GM21619 (cell line): ENCODE measurements at regions not wholly inside any gene's neighbourhood (a gene's known extent, or its start where the extent isn't known, plus 50 kb on each side); places are given as distances from the start of the nearest gene placed in this dataset.
"Not testable (repeated sequence)": the region's sequence is repeated elsewhere in the genome, so short reads cannot be mapped to it uniquely, and the experiment has no call there.

Source experiments
- ATAC-seq: cut with Tn5 transposase; IDR thresholded peaks from one replicate; pipeline ENCODE4 v1.9.1; 2021; ENCODE audit not compliant: unreplicated experiment

DNA sequence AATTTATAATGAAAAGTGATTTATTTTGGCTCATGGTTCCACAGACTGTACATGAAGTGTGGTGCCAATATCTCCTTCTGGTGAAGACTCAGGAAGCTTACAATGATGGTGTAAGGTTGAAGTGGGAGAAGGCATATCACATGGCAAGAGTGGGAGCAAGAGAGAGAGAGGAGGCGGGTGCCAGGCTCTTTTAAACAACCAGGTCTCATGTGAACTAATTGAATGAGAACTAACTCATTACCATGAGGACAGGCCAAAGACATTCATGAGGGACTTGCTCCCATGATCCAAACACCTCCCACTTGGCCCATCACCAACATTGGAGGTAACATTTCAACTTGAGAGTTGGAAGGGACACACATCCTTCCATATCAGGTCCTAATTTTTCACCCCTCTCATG, 155.2 kb downstream of the SLC38A4 start:
- ATAC-seq: no peak

DNA sequence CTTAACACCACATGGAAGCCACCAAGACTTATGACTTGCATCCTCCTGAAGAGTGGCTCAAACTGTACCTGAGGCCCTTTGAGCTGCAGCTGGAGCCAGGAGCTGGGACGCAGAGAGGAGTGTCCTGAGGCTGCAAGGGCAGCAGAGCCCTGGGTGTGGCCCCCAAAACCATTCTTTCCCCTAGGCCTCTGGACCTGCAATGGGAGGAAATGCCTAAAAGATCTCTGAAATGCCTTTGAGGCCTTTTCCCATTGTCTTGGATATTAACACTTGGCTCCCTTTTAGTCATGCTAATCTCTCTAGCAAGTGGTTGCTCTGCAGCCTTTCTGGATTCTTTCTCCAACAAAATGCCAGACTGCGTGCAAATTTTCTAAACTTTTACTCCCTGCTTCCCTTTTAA, 156.1 kb downstream of the SLC38A4 start:
- no peak for ATAC-seq

DNA sequence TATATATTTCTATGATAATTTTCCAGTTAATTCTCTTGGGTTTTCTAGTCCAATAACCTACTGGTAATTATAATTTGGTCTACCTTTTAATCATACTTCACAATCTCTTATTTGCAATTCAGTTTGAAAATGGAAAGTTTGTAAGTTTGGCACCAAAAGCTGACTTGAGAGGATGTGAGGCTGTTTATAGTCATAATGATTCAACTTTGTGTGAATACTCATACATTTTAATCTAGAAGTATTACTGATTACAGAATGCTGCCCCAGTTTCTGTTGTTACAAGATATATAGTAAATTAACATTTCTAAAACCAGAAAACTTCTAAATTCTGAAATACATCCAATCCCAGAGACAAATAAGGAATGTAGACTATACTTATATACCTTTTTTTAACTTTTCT, 158.2 kb downstream of the SLC38A4 start:
- no peak for ATAC-seq

DNA sequence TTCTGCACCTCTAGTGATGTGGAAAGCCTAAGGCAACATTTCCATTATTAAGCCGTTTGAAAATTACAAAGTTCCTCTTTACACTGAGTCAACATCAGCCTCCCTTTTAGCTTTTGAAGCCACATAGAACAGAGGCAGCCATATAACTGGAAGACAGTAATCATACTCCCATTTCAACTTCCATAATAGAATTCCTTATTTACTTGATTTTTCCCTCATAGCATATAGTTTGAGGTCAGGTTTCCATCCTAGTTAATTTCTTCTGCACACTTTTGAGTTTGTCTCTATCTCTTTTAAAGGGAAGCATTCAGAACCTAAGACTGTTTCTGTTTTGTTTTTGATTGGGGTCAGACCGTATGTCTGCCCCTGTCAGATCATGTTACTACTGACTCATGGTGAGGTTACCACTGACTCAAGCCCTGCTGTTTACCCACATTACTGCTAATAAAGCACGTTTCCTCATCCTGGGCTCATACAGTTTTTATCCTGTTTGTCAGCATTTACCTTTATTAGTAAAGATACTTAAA, 161.0 kb downstream of the SLC38A4 start:
- peak; percentile 65 for ATAC-seq

DNA sequence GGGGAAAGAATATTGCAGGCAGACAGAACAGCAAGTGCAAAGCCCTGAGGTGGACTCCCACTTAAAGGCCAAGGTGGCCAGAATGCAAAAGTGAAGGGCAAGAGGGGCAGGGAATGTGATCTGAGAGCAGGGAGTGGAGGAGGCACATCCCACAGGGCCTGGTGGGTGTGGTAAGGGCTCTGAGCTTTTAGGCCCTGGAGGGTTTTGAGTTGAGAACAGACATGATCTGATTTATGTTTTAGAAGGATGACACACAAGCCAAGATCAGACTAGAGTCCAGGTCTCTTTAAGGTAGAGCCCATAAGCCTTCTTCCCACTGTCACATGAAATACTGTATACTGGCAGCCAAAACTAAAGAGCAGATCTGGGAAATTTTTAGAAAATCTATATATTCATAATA, 162.5 kb downstream of the SLC38A4 start:
- no peak for ATAC-seq

DNA sequence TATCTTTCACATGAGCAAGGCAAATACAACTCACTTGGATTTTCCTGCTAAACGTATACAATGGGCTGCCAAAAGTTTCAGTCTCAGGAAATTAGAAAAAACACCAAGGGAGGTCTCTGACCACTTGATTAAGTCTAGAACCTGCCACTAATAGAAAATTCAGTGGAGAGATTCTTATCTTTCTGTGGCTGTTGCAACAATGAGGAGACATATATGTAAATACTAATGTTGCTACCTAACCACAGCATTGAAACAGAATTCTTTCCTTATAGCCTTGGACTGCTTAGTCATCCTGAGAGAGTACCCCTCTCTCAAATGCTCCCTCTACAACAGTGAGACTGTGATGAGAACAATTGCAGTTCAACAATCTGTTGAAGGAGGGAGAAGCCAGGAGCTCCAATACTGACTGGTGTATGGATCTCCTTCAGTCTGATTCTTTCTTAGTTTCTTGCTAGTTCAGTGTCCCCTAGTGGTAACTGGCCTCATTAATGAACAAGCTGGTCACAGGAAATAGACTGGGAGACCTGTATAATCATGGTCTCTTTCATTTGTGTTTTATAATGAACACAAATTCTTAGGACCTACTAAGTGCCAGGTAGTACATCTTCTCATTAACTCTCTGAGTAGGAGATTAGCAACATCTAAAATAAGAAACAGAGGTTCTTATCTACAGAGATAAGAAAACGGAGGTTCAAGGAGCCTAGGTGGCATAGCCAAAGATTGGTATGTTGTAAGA, 164.5 kb downstream of the SLC38A4 start:
- ATAC-seq: peak; percentile 81

DNA sequence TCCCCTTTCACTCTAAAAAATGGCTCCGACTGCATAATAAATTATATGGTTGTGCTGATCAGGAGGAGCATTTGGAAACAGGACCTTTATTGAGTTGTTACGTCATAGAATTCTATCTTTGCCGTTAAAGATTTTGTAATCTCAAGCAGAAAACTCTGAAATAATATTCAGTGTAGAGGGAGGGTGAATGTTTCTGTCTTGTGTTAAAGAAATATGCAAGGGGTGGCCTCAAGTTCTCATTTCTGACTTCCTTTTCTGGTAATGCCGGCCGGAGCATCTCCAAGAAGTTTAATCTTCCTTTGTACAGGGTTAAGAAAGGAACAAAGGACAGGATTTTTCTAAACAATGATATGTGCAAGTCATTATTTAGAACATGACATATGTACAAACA, 165.1 kb downstream of the SLC38A4 start:
- no peak for ATAC-seq

DNA sequence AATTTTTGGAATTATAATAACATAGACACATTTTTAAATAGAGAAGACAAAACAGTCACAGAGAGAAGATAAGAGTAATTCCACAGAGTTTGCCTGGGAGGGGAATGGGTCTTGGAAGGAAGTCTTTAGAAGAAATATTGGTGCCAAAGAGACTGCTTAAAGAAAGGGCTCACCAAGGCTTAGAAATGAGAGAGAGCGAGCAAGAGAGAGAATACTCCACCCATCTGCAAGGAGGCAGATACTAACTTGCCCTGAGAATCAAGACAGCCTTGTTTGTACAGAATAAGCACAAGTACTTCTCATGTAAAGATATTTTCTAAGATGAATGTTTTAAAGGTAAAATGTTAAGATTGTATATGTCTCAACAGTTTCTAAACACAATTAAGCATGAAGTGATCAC, 165.5 kb downstream of the SLC38A4 start:
- ATAC-seq: no peak

DNA sequence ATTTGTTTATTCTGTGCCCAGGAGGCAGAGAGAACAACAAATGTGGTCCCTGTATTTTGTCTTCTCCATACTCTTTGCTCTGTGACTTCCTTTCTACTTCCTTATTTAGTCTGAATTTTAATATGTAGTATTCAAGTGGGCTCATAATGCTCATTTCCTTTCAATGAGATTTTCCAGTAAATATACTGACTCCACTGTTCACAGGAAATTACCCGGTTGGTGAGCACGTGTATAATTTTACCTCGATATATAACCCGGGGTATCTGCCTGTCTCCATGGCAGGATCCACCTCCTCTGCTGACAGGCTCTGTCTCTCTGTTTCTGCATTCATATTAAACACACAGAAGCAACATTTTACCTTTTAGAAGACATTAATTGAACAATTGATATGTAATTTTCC, 166.0 kb downstream of the SLC38A4 start:
- ATAC-seq: no peak

DNA sequence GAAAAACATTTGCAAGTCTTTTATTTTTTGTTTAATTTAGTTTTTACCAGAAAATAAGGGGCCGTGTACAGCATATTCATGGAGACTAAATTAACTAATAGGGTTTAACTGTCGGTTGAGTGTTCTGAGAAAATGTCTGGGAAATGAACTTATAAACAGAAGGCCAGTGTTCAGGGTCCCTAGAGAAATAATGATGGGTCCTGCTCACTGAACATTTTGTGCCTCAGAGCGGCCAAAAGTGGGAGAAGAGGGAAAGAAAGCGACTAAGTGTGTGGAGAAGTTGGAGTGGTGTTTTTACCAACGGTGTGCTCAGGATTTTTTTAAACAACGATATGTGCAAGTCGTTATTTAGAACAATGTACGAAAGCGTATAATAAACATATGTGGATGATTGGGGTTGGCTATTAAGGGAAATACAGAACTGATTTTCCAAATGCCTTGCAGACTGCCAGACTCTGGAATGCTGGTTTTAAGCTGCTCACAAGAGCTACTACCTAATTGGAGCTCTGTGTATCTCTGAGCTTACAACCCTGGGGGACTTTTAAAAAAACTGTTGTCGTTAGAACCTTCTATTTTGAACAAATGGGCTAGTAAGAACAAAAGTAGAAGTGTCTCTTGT, 166.7 kb downstream of the SLC38A4 start:
- no peak for ATAC-seq

DNA sequence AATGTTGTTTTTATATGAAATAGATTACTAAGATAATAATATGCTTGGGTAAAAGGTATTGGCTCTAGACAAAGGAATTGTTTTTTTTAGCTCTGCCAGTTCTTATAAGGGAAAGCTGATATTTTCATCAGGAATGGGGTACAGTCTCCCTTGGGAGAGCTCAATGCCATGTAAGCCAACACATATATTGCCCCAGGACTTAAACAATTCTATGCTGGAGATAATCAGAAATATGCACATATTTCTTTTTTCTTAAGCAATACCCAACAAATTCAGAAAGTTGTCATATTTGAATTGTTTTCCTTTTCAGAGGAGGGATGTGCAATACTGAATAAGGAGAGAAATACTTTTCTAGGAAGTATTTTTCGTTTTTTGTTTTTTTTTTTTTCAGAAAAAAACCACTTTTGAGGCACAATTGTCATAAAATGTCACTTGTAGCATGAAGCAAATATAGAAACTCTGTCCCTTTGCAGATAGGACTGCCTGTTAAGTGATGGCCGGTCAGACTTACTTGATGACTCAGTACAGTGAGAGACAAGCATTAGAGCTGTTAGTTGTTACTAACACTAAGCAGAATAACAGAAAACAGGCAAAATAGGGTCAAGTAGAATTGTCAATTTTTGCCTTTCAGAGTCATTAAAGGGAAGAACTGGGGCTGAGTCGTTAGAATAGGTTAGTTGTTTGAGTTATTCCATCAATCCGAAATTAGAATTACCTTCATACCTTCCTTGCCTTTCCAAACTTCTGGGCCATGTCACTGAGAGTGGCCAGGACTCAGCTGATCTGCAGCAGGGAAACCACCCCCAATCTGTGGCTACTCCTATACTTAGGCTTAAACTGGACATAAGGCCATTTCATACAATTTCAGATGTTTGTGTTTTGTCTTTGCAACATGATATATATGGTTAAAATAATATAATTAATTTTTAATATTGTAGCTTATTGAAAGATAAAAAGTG, 168.1 kb downstream of the SLC38A4 start:
- ATAC-seq: no peak

DNA sequence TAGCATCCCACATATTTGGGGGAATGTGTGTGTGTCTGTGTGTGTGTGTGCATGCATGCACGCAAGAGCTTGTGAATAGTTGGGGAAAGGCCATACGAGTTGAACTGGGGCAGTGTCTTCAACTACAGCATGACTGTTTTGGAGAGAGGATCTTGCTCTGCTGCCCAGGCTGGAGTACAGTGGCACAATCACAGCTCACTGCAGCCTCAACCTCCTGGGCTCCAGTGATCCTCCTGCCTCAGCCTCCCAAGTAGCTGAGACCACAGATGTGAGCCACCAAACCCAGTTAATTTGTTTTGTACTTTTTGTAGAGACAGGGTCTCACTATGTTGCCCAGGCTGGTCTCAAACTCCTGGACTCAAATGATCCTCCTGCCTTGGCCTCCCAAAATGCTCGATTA, 169.8 kb downstream of the SLC38A4 start:
- ATAC-seq: not testable (repeated sequence)

DNA sequence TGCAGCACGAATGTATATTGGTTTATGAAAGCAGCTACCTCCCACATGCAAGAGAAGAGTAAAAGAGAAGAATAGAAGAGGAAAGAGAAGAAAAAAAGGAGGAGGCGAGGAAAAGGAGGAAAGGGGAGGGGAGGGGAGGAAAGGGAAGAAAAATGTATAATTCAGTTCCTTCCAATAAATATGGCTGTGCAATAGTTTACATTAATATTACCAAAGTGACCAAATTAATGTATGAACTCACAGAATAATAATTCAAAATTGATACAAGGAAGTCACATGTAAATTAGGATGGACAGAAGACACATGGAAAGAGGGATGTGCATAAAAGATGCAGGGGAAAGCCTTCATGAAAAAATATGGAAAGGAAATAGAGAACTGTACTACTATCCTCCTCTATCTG, 172.5 kb downstream of the SLC38A4 start:
- no peak for ATAC-seq

DNA sequence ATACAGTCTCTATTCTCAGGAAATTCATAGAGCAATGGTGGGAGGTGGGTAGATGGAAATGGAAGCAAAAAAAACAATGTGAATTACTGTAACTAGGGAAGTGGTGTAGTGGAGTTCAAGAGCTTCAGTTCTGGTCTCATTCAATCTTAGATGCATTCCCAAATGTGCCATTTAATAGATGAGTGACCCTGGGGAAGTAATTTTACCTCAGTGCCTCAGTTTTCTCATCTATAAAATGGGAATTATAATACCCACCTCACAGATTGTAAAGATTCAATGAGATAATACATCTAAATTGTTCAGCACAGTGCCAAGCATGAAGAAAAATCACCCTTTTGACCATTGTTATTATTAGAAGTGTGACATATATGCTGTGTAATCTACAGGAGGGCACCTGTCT, 173.1 kb downstream of the SLC38A4 start:
- no peak for ATAC-seq

DNA sequence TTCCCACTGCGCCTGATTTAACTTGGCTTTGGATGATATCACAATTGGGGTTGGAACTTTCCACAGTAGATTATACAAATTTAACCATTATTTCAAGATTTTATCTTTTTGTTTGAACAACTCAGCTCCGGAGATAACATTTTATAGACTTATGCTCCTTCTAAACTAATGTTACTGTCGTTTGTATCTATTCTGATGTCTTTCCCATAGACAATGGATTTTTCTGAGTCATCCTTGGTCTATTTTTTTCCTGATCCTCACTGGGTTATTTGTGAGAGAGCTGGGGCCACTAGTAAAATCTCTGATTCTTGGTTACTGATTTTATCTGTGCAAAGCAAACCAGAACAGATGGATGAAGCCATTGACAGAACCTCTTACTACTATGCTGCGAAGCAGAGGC, 175.1 kb downstream of the SLC38A4 start:
- ATAC-seq: no peak

DNA sequence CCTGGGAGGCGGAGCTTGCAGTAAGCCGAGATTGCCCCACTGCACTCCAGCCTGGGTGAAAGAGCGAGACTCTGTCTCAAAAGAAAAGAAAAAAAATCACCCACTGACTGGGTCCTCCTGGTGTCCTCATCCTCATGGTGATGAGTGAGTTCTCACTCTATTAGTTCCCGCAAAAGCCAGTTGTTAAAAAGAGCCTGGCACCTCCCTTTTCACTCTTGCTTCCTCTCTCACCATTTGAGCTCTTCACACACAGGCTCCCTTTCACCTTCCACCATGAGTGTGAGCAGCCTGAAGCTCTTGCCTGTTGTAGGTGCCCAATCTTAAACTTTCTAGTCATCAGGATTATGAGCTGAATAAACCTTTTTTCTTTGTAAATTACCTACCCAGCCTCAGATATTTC, 176.4 kb downstream of the SLC38A4 start:
- no peak for ATAC-seq

DNA sequence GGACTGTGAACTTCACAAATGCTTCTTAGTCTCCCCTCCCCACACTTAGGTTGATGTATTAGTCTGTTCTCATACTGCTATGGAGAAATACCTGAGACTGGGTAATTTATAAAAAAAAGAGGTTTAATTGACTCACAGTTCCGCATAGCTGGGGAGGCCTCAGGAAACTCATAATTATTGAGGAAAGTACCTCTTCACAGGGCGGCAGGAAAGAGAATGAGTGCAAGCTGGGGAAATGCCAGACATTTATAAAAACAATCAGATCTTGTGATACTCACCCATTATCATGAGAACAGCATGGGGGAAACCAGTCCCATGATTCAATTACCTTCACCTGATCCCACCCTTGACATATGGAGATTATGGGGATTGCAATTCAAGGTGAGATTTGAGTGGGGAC, 178.8 kb downstream of the SLC38A4 start:
- no peak for ATAC-seq

DNA sequence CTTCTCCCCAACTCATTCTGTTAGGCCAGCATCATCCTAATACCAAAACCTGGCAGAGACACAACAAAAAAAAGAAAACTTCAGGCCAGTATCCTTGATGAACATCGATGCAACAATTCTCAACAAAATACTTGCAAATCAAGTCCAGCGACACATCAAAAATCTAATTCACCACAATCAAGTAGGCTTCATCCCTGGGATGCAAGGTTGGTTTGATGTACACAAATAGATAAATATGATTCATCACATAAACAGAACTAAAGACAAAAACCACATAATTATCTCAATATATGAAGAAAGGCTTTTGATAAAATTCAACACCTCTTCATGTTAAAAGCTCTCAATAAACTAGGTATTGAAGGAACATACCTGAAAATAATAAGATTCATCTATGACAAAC, 184.1 kb downstream of the SLC38A4 start:
- ATAC-seq: not testable (repeated sequence)

DNA sequence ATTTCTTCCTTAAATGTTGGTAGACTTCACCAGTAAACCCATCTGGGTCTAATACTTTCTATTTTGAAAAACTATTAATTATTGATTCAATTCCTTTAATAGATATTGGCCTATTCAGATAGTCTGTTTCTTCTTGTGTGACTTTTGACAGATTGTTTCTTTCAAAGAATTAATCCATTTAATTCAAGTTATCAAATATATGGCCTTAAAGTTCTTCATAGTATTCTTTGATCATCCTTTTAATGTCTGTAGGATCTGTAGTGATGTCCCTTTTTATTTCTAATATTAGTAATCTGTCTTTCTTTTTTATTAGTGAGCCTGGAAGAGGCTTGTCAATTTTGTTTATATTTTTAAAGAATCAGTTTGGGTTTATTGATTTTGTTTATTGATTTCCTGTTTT, 190.0 kb downstream of the SLC38A4 start:
- no peak for ATAC-seq

DNA sequence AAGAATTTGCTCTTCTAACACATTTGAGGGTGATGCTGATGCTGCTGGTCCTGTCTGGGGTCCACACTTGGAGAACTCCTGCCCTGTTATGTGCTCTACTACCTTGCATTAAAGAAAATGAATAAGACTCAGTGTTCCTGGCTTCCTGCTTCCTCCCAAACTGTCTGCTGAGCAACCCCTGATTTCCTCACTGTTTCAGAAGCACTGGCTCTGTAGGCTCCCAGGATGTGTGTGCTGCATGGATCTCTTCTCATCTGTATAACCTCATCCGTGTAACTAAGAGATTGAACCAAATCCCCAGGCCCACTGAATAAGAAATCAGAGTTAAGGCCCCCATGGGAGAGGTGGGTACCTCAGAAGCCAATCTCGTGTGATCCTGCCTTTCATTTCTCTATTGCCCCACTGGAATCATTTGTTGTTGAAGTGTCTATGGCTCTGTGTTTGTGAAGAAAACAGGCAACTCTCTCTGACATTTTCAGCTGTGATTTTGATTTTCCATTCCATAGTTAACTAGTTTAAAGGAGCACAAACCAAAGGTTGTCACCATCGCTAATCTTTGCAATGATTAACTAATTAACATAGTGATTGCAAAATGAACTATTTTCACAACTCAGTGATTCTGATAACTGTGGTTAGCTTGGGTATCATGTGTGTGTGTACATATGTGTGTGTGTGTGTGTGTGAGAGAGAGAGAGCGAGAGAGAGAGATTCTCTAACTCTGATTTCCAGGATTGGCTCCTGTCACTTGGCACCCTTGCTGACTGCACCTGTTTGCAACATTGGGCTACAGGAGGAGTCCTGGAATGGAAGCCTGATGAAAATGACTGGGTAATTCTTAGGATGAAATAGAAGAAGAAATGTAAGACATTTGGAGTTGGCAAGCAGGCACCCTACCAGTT, 196.2 kb downstream of the SLC38A4 start:
- no peak for ATAC-seq

DNA sequence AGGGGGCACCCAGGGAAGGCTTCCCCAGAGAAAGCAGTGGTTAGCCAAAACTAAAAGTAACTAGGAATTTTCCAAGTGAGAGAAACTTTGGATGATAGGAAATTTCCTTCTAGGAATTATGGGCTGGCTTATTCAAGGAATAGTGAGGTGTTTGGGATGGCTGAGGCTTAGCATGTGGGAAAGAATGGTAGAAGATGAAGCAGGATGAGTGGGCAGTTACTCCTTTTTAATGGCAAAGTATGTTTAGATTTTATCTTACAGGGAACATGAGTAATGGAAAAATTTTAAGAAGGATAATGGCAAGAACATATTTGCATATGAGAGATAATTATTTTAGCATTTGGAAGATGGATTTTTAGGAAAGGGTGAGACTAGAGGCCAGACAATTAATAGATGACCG, 197.6 kb downstream of the SLC38A4 start:
- ATAC-seq: no peak
